MCF 10A (cell line): ENCODE measurements at regions not wholly inside any gene's neighbourhood (a gene's known extent, or its start where the extent isn't known, plus 50 kb on each side); places are given as distances from the start of the nearest gene placed in this dataset.

Experiments used
- BruUV-seq: library from RNA; stranded (reverse); fragments of 400-500 nt; replicated peaks from 2 replicates; lab custom pipeline; 2021; lab: Mats Ljungman, UMichigan
- CTCF ChIA-PET: fragments of 300-600 bp; sonication (Branson Sonifier 250); formaldehyde crosslinking; extraction: SDS; loops from one replicate; lab custom pipeline; 2021; ENCODE audit warnings: antibody characterized with exemption, inconsistent platforms; lab: Yijun Ruan, JAX
- POLR2A ChIA-PET: fragments of 300-600, 350-650 bp; sonication (Branson Sonifier 250); formaldehyde crosslinking; extraction: SDS; loops from one replicate; lab custom pipeline; 2020; ENCODE audit warnings: antibody characterized with exemption, inconsistent platforms; lab: Yijun Ruan, JAX
- DNase-seq: peaks from one replicate; pipeline ENCODE4 v3.0.0-alpha.2; 2018; ENCODE audit not compliant: unreplicated experiment
- H3K27ac Mint-ChIP-seq: one replicate; pipeline ENCODE4 v1.8.0; 2022; ENCODE audit warnings: mild to moderate bottlenecking, low read depth, mixed read lengths; ENCODE audit not compliant: unreplicated experiment
- H3K27me3 Mint-ChIP-seq: one replicate; pipeline ENCODE4 v1.8.0; 2022; ENCODE audit warnings: mixed read lengths; ENCODE audit not compliant: insufficient read depth, unreplicated experiment
- H3K36me3 Mint-ChIP-seq: one replicate; pipeline ENCODE4 v1.8.0; 2022; ENCODE audit warnings: mild to moderate bottlenecking, moderate library complexity, mixed read lengths; ENCODE audit not compliant: insufficient read depth, unreplicated experiment
- H3K4me1 Mint-ChIP-seq: one replicate; pipeline ENCODE4 v1.8.0; 2022; ENCODE audit warnings: mixed read lengths; ENCODE audit not compliant: insufficient read depth, unreplicated experiment
- H3K4me3 Mint-ChIP-seq: one replicate; pipeline ENCODE4 v1.8.0; 2022; ENCODE audit warnings: mild to moderate bottlenecking, moderate library complexity, mixed read lengths; ENCODE audit not compliant: unreplicated experiment
- H3K9me3 Mint-ChIP-seq: one replicate; pipeline ENCODE4 v1.8.0; 2022; ENCODE audit warnings: mixed read lengths; ENCODE audit not compliant: unreplicated experiment
- CTCF ChIP-seq: fragments of 200-600 bp; IDR thresholded peaks from one replicate; pipeline ENCODE4 v1.8.0; 2022; ENCODE audit warnings: antibody characterized with exemption, mild to moderate bottlenecking; ENCODE audit not compliant: unreplicated experiment
- intact Hi-C: fragments of 100-400 bp; cut with micrococcal nuclease; formaldehyde crosslinking; loops from 2 replicates; pipeline ENCODE4 v1.14.1; 2022

GRCh38 chr3:159789017-159789416 lies 199.6 kb upstream of the IL12A start:
- CTCF ChIA-PET = no interaction called here
- peaks cover 44% of the 10 kb centered on the region for H3K4me1 Mint-ChIP-seq
- H3K36me3 Mint-ChIP-seq = no peaks in the 10 kb centered on the region
- intact Hi-C loops = no loop called here
- H3K9me3 Mint-ChIP-seq = no peaks in the 10 kb centered on the region
- DNase-seq = peak; percentile 52
- no peak overlapping the region for H3K4me3 Mint-ChIP-seq
- POLR2A ChIA-PET = interaction anchor here (7.9 kb wide), 1 partner anchor 15 kb away, joined by 85 read pairs; no protein-coding TSS in a partner anchor
- peak overlapping the region; percentile 89 for H3K27ac Mint-ChIP-seq
- TF ChIP-seq CTCF = no peak
- BruUV-seq = no TSS peak
- H3K27me3 Mint-ChIP-seq = no peaks in the 10 kb centered on the region

- H3K27me3 Mint-ChIP-seq = no peaks in the 10 kb centered on the region
- intact Hi-C loops = no loop called here
- H3K4me3 Mint-ChIP-seq = no peak overlapping the region
- H3K27ac Mint-ChIP-seq = no peak overlapping the region
- no peaks in the 10 kb centered on the region for H3K36me3 Mint-ChIP-seq
- CTCF ChIA-PET = interaction anchor here (2.1 kb wide), 1 partner anchor 14 kb away, joined by 11 read pairs; no protein-coding TSS in a partner anchor
- no peaks in the 10 kb centered on the region for H3K9me3 Mint-ChIP-seq
- POLR2A ChIA-PET = interaction anchor here (0.7 to 1.0 kb wide), 2 partner anchors 15 to 19 kb away, joined by 3 to 5 read pairs; no protein-coding TSS in a partner anchor
- no peak for DNase-seq
- no TSS peak for BruUV-seq
- TF ChIP-seq CTCF = no peak
- H3K4me1 Mint-ChIP-seq = peaks cover 41% of the 10 kb centered on the region
Measured at GRCh38 chr3:159789742-159790635, 198.6 kb upstream of the IL12A start.

- no peaks in the 10 kb centered on the region for H3K9me3 Mint-ChIP-seq
- H3K27ac Mint-ChIP-seq = no peak overlapping the region
- no peak for DNase-seq
- CTCF ChIA-PET = interaction anchor here (2.1 to 6.9 kb wide), 2 partner anchors 13 to 14 kb away, joined by 11 to 56 read pairs; no protein-coding TSS in a partner anchor
- peaks cover 33% of the 10 kb centered on the region for H3K4me1 Mint-ChIP-seq
- H3K4me3 Mint-ChIP-seq = no peak overlapping the region
- no peaks in the 10 kb centered on the region for H3K36me3 Mint-ChIP-seq
- no TSS peak for BruUV-seq
- no peak for TF ChIP-seq CTCF
- intact Hi-C loops = no loop called here
- no peaks in the 10 kb centered on the region for H3K27me3 Mint-ChIP-seq
- POLR2A ChIA-PET = no interaction called here
Measured at GRCh38 chr3:159791336-159791735, 197.3 kb upstream of the IL12A start.

GRCh38 chr3:159792070-159792469 lies 196.6 kb upstream of the IL12A start:
- no peak for DNase-seq
- BruUV-seq = no TSS peak
- no peak overlapping the region for H3K27ac Mint-ChIP-seq
- H3K4me1 Mint-ChIP-seq = peaks cover 25% of the 10 kb centered on the region
- ChIA-PET POLR2A (no interaction called here), CTCF (interaction anchor here (6.9 kb wide), 1 partner anchor 14 kb away, joined by 56 read pairs; no protein-coding TSS in a partner anchor)
- TF ChIP-seq CTCF = no peak
- no peaks in the 10 kb centered on the region for H3K27me3 Mint-ChIP-seq
- intact Hi-C loops = no loop called here
- H3K36me3 Mint-ChIP-seq = no peaks in the 10 kb centered on the region
- no peaks in the 10 kb centered on the region for H3K9me3 Mint-ChIP-seq
- H3K4me3 Mint-ChIP-seq = no peak overlapping the region
